ELR (cell line): ENCODE measurements at regions not wholly inside any gene's neighbourhood (a gene's known extent, or its start where the extent isn't known, plus 50 kb on each side); places are given as distances from the start of the nearest gene placed in this dataset.
"Not testable (repeated sequence)": the region's sequence is repeated elsewhere in the genome, so short reads cannot be mapped to it uniquely, and the experiment has no call there.

Experiments used
- DNase-seq: peaks from one replicate; pipeline ENCODE4 v3.0.0-alpha.2; 2015; ENCODE audit warnings: low read depth

DNA sequence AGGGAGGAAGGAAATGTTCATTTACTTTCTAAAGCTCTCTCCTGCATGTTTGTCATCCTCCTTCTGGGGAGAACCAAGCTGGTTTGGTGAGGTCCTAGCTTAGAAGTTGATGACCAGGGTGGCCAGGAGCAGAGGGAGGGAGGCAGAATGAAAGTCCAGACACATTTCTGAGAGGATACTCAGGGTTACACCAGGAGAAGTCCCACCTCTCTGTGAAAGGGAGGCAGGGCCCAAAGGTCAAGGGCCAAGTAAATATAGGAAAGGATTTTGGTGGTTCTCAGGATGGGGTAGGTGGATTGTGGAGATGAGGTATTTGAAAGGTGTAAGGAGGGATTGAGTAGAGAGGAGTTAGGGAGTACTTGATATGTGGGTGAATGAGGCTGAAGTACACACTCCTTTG is 58.0 kb upstream of the FBXO11 start:
- no peak for DNase-seq

DNA sequence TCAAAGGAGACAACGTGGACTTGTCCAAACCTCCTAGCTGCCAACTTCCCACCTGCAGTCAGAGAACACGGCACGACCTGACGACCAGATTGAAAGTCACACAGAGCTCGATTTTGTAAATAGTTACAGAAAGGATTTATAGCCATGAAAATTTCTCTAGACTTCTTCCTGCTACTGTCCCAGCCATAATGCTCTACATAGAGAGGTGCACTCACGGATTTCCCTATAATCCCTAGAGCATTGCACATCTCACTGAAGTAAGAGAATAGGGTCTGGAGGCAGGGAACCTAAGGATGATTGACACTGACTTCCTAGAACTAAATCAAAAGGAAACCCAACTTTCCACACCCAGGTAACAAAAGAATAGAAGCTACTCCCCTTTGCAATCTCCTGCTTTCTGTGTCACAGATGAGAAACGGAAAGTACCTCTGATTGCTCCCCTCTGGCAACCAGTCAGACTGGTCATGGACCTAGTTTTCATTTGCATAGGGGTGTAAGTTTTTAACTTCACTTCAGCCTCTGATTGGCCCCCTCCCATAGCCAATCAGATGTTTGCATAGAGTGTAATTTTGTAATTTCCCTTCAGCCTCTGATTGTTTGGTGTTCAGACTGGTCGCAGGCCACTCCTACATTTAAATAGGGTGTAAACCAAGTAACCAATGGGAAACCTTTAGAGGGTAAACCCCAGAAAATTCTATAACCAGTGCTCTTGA is 58.6 kb upstream of the FBXO11 start:
- DNase-seq: no peak

DNA sequence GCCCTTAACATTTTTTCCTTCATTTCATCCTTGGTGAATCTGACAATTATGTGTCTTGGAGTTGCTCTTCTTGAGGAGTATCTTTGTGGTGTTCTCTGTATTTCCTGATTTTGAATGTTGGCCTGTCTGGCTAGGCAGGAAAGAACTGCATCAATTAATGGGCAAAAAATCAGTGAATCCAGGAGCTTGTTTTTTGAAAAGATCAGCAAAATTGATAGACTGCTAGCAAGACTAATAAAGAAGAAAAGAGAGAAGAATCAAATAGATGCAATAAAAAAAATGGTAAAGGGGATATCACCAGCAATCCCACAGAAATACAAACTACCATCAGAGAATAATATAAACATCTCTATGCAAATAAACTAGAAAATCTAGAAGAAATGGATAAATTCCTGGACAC is 70.4 kb upstream of the FBXO11 start:
- not testable (repeated sequence) for DNase-seq

DNA sequence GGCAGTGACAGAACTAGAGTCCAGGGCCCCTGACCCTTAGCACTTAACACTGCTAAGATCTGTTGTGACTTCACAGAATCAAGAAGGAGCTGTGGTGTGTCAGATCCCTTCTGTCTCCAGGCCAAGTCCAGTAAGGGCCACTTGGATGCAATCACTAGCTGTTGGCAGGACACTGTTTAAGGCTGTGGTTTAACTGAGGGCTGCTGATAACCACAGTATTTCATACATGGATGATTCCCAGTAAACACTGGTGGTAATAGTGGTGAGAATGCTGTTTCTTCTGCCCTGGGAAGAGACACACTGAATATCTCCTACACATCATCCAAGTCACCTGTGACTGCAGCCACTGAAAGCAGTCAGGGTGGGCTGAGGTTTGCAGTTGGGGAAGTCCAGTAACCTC is 77.7 kb upstream of the FBXO11 start:
- no peak for DNase-seq

DNA sequence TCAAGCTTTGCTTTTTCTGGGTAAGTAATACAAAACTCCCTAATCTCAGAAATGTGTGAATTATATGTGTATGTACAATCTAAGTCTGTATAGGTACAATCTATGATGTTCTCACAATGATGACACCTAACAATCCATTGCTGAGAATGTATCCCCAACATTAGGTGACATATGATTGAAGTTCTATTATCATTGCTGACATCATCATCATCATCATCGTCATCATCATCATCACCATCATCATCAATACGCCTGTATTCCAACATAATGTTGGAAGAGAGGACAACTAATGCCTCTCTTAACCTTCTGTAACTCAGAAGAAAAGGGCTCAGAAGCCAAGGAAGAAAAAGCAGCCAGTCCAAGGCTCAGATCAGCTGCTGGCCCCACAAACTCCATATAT is 84.2 kb upstream of the FBXO11 start:
- no peak for DNase-seq

DNA sequence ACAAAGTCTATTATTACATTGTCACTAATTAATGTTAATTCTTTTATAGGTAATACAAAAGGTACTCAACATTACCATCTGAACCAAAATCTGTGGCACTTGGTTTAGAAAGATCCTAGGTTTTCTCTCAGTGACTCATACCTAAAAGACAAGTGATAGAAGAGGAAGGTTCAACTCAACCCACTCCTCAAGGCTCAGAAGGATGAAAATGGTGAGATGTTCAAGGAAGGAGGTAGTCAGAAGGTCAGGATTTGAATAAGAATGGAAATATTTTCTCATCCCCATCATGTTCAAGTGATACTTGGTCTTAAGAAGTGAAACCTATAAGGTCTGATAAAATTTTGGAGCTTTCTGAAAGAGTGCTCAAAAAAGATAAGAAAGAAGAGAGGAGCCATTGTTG is 86.4 kb upstream of the FBXO11 start:
- DNase-seq: no peak

DNA sequence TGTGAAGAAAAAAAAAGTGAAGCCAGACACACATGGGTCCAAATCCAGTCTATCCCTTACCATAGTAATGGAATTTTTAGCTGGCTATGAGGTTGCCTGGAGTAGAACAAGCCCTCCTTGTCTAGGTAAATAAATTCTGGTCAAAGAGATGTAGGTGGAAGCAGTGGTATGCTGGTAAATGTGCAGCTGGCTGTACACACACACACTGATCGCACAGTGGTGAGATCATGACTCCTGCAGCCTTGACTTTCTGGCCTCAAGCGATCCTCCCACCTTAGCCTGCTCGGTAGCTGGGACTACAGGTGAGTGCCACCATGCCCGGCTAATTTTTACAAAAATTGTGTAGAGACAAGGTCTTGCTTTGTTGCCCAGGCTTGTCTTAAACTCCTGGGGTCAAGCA is 90.5 kb upstream of the FBXO11 start:
- DNase-seq: no peak

DNA sequence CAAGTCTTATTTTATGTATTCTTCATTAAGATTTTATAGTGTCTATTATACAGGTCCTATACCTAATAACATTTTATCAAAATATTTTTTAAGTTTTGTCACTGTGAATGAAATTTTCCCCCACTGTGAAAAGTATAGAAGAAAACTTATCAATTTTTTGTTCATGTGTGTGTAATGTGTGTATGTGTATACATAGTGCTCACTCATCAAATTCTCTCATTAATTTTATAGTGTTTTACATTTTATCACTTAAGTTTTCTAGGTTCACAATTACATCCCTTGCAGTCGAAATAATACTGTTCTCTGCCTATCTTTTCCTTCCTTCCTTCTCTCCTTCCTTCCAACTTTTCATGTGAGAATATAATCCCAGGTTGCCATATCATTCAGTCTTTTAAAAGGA is 93.2 kb upstream of the FBXO11 start:
- no peak for DNase-seq

DNA sequence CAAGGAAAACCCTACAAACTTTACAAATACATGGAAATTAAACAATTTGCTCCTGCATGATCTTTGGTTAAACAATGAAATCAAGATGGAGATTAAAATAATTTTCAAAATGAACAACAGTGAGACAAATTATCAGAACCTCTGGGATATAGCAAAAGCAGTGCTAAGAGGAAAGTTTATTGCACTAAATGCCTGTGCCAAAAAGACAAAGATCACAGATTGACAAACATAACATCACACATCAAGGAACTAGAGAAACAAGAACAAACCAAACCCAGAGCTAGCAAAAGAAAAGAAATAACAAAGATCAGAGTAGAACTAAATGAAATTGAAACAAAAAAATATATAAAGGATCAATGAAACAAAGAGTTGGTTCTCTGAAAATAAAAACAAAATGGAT is 95.2 kb upstream of the FBXO11 start:
- DNase-seq: no peak

DNA sequence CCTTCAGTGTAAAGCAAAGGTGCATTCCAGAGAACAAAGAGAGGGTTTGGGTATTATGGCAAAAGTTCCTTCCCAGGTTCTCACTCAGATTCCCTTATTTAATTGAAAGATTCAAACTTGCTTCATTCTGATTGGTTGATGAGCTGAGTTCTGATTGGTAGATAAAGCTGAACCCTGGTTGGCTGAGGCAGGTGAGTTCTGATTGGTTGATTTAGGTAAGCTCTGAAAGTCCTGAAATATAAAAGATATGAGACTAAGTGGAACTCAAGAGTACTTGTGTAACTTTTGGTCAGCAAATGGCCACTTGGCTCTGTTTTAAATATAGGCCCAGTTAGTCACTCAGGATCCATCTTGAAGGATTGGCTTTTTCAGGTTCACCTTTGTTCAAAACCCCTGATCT is 99.8 kb upstream of the FBXO11 start:
- DNase-seq: no peak

DNA sequence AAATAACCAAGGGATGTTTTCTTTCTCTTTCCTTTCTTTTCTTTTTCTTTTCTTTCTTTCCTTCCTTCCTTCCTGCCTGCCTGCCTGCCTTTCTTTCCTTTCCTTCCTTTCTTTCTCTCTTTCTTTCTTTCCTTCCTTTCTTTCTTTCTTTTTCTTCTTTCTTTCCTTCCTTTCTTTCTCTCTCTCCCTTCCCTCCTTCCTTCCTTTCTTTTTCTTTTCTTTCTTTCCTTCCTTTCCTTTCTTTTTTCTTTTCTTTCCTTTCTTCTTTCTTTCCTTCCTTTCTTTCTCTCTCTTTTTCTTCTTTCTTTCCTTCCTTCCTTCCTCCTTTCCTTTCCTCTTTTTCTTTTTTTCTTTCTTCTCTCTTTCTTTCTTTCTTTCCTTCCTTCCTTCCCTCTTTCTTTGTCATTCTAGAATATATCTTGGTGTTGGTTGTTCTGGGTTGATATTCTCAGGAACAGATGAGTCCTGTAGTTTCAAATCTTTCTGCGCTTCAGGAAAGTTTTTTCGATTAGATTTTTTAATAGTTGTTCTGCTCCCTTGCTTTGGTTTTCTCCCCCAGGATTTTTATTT is 101.5 kb upstream of the FBXO11 start:
- no peak for DNase-seq

DNA sequence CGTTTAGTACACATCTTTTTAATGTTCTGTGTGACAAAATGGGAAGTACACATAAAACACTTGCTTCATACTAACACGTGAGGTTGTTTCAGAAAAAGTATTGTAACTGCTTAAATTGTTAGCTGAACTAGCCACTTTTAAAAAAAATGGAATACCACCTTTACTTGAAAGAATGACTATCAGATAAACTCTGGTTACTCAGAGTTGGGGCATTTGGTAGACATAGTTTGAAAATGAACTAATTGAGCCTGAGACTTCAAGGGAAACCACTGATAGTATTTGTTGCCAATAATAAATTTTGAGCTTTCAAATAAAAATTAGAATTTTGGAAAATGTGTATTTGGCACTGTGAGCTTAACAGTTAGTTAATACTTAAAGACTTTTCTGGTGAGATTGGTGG is 103.0 kb upstream of the FBXO11 start:
- peak; percentile 17 for DNase-seq

DNA sequence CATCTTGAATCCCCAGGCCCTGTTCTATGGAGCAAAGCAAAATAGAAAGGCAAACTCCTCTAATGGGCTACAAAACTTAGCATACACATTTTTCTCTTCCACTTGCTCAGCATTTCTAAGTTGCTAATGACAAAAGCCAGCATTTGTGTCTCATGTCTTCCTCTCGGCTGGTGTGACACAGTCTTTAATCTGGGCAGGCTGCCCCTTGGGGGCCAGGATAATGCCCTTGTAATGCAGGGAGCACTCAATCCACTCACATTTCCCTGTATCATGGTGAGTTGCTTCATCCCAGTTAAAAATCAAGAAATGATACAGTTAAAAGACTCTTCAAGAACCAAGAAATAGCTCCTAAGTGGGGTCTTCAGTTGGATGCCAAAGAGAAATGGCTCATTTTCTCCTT is 109.1 kb upstream of the FBXO11 start:
- DNase-seq: peak; percentile 13

DNA sequence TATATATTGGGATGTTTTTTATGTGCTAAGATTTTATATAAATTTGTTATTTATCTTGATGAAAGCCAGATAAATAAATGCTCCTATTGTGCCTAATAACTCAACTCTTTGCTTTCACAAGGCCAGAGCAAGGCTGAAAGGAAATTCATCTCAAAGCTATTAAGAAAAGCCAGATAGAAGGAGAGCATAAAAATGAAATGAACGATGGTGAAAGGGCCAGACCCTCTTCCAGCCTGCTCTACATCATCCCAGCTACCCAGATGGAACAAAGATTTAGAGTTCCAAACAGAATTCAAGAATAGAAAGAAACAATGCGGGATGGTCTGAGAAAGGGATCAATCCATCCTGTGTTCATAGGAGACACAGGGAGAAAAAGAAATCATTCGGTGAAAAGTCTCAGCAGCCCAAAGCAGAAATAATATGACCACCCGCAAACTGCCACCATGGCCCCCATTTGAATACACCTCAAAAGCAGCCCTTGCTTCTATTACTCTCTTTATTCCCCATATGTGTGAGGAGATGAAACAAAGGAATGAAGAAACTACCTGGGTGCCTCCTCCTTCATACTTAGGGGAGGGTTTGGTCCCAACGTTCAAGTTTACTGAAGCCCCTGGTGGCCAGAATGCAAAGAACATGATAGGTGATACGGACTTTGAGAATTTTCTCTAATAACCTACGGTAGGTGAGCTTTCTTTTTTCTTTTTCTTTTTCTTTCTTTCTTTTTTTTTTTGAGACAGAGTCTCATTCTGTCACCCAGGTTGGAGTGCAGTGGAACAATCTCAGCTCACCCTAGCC is 110.1 kb upstream of the FBXO11 start:
- DNase-seq: peak; percentile 28

DNA sequence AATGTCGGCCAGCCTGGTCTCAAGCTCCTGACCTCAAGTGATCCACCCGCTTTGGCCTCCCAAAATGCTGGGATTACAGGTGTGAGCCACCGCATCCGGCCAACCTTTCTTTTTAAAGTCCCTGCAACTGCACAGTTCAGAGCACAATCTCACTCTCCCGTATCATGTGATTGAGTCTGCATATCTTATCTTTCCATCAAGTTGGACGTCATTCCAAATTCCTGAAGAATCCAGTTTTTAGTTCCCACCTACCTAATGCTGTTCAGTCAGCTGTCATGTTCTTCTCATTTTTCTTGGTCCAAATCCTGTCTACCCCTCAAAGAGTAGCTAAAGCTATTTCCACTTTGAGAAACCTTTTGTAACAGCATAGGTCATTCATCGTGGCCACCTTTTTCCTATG is 110.8 kb upstream of the FBXO11 start:
- DNase-seq: no peak

DNA sequence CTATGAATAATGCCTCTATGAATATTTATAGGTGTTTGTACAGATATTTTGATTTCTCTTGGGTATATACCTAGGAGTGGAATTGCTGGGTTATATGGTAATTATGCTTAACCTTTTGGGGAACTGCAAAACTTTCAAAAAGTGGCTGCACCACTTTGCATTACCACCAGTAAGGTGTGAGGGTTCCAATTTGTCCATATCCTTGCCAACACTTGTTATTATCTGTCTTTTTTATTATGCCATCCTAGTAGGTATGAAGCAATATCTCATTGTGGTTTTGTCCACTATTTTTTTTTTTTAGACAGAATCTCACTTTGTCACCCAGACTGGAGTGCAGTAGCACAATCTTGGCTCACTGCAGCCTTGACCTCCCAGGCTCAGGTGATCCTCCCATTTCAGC is 112.2 kb upstream of the FBXO11 start:
- DNase-seq: no peak

DNA sequence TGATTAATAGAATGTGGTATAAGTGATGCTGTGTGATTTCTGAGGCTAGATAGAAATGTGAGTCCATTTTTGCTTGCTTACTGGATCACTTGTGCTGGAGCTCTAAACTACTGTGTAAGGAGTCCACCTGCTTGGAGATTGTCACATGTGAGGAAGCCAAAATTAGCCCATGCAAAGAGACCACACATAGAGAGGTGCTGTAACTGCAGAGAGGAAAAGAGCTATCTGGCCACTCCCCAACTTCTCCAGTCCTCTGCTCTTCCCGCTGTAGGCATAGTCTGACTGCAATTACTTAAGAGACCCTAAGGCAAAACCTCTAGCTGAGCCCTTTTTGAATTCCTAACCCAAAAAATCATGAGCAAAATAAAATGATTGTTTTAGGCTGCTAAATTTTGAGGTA is 120.6 kb upstream of the FBXO11 start:
- no peak for DNase-seq

DNA sequence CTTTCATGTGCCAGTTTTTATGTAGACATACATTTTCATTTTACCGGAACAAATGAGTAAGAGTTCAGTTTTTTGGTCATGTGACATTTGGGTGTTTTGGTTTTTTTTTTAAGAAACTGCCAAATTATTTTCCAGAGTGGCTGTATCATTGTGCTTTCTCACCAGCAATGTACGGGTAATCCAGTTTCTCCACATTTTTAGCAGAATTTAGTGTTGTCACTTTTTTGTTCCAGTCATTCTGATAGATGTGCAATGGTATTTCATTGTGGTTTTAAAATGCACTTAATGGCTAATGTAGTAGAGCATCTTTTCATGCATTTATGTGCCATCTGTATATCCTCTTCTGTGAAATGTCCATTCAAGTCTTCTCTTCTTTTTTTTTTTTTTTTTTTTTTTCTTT is 126.5 kb upstream of the FBXO11 start:
- DNase-seq: no peak

DNA sequence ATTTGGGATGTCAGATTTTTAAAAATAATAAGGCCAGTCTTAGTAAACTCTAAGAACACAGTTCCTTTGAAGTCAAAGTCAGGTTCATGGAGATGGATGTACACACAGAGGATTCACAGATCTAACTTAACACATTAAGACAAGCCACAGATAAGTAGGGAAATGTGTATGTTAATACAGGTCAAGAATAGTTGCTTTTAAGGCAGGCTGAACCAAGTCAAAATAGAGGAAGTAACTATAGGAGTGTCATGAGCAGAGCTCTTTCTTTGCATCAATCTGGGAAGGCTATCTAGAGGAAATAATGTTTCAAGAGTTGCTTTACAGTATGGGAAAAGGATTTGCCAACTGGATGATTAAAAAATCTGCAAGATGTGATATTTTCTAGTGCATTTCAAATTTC is 128.0 kb upstream of the FBXO11 start:
- no peak for DNase-seq

DNA sequence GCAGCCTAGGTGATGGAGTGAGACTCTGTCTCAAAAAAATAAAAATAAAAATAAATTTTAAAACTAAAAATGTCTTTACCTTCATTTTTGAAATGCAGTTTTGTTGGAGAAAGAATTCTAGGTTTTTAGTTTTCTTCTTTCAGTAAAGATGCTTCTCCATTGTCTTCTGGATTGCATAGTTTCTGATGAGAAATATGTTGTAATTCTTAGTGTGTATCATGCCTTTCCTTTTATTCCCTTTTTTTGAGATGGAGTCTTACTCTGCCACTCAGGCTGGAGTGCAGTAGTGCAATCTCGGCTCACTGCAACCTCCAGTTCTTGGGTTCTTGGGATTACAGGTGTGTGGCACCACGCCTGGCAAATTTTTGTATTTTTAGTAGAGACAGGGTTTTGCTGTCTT is 130.0 kb upstream of the FBXO11 start:
- no peak for DNase-seq

DNA sequence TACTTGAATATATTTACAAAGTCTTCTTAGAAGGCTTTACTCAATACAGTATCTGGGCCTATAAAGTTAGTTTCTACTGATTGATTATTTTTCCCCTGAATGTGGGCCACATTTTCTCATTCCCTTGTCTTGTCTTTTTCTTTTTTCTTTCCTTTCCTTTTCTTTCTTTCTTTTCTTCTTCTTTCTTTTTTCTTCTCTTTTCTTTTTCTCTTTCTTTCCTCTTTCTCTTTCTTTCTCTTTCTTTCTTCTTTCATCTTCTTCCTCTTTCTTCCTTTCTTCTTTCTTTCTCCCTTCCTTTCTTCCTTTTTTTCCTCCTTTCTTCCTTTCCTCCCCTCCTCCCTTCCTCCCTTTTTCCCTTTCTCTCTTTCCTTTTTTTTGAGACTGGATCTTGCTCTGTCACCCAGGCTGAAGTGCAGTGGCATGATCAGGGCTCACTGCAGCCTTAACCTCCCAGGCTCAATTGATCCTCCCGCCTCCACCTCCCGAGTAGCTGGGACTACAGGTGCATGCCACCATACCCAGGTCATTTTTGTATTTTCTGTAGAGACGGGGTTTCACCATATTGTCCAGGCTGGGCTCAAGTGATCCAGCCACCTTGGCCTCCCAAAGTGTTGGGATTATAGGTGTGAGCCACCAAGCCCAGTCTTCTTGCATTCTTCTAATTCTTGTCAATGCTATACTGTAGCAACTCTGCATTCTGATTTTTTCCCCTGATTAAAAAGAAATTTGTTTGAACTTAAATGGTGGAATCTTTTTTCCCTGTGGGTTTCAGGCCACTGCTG is 133.1 kb upstream of the FBXO11 start:
- no peak for DNase-seq

DNA sequence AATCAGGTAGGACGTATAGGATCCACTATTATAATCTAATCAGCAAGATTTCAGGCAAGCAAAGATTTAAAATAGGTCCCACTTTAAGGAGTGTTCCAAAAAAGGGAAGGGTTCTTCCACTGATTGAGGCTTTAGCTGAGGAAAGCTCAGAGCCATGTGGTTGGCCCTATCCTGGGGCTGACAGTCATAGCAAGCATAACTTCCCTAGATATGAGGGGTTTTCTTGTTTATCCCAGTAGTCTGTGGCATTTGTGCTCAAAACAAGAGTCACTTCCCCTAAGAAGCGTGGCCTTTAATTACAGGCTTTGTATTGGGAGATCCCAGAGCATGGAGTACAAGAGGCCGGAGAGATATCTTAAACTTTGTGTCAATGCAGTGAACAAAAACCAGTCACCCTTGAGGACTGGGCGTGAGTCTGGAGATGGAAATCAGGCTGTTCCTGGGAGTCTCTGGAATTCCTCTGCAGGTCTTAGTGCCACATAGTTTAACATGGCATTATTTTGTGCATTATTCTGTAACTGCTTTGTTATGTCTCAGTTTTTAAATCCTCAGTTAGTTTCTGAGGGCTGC is 136.9 kb upstream of the FBXO11 start:
- no peak for DNase-seq
